ENCODE measurements at regions not wholly inside any gene's neighbourhood (a gene's known extent, or its start where the extent isn't known, plus 50 kb on each side); places are given as distances from the start of the nearest gene placed in this dataset.
"Not testable (repeated sequence)": the region's sequence is repeated elsewhere in the genome, so short reads cannot be mapped to it uniquely, and the experiment has no call there.

DNA sequence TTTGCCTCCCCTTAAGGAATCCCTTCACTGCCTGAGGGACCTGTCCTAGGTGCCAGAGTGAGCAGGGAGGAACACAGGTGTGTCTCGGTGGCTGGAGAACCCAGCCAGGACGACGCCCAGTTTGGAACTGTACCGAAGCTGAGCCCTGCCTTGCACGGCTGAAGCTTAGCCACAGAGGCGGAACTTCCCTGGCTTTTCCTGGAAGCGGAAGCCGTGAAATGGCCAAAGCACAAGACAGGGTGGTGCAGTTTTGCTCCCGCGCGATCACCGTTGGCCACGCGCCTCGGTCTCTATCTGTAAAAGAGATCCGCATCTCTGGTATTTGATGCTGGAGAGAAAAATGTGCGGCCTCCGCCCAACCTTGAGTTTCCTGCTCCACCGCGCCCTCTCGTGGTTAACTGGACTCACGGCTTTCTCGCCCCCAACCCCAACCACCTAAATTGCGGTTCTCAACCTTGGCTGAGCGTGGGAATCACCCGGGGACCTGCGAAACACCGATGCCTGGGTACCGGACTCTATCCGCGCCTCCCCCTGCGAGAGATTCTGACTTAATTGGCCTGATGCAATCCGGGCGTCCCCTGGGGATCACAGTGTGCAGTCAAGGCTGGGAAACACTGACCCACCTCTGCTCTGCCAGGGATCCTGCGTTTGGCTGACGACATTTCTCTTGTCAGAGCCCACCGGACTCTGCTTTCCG is 70.7 kb upstream of the ABHD2 start:
- ATAC-seq (peak; percentile 90), DNase-seq (peak; percentile 91)
- peaks cover 5% of the 10 kb centered on the region for H3K27me3 Mint-ChIP-seq
- intact Hi-C loops (cut with micrococcal nuclease): loop anchor here (5.0 kb wide), 1 partner anchor 115 kb away; no protein-coding TSS in a partner anchor
- POLR2A ChIA-PET: no interaction called here
- H3K27ac Mint-ChIP-seq: no peak overlapping the region
- H3K4me1 Mint-ChIP-seq (ENCODE audit: low read depth): peaks cover 12% of the 10 kb centered on the region
- H3K36me3 Mint-ChIP-seq (ENCODE audit: low read depth): no peaks in the 10 kb centered on the region
- CTCF ChIA-PET: interaction anchor here (0.5 to 3.9 kb wide), 10 partner anchors 8 to 138 kb away, joined by 3 to 40 read pairs (median 3); partner anchors contain the start of gene HAPLN3
- H3K4me3 Mint-ChIP-seq: peak overlapping the region; percentile 51
- TF ChIP-seq, protein P1, sequence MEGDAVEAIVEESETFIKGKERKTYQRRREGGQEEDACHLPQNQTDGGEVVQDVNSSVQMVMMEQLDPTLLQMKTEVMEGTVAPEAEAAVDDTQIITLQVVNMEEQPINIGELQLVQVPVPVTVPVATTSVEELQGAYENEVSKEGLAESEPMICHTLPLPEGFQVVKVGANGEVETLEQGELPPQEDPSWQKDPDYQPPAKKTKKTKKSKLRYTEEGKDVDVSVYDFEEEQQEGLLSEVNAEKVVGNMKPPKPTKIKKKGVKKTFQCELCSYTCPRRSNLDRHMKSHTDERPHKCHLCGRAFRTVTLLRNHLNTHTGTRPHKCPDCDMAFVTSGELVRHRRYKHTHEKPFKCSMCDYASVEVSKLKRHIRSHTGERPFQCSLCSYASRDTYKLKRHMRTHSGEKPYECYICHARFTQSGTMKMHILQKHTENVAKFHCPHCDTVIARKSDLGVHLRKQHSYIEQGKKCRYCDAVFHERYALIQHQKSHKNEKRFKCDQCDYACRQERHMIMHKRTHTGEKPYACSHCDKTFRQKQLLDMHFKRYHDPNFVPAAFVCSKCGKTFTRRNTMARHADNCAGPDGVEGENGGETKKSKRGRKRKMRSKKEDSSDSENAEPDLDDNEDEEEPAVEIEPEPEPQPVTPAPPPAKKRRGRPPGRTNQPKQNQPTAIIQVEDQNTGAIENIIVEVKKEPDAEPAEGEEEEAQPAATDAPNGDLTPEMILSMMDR (IDR thresholded peaks at IDR 0.05): peak; percentile 70
- H3K9me3 Mint-ChIP-seq: no peaks in the 10 kb centered on the region

DNA sequence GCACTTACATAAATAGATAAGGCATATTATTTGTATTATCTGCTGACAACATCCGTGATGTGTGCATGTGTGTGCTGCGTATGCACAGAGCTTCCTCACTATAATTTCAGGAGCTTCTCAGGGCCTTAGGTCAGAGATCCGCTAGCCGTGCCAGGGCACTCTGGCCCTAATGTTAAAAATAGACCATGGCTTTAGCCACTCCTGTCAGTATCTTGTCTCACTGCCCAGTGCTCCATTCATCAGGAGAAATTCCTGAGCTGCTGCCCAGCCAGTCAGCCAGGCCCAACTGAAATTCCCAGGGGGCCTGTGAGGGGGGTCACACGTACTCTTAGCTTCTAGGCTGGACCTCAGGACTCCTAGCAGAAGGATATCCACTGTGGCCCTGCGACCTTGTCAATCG is 70.0 kb upstream of the ABHD2 start:
- ChIA-PET CTCF (interaction anchor here (0.5 to 3.9 kb wide), 7 partner anchors 10 to 124 kb away, joined by 3 to 40 read pairs (median 3); partner anchors contain the start of gene HAPLN3), POLR2A (no interaction called here)
- Mint-ChIP-seq H3K36me3 (ENCODE audit: low read depth) (no peaks in the 10 kb centered on the region), H3K27ac (no peak overlapping the region), H3K4me1 (ENCODE audit: low read depth) (peaks cover 12% of the 10 kb centered on the region), H3K27me3 (peaks cover 5% of the 10 kb centered on the region), H3K9me3 (no peaks in the 10 kb centered on the region), H3K4me3 (no peak overlapping the region)
- intact Hi-C loops (cut with micrococcal nuclease): loop anchor here (5.0 kb wide), 1 partner anchor 116 kb away; no protein-coding TSS in a partner anchor
- no peak for ATAC-seq
- DNase-seq: no peak
- TF ChIP-seq, protein P1 (IDR thresholded peaks at IDR 0.05): no peak

DNA sequence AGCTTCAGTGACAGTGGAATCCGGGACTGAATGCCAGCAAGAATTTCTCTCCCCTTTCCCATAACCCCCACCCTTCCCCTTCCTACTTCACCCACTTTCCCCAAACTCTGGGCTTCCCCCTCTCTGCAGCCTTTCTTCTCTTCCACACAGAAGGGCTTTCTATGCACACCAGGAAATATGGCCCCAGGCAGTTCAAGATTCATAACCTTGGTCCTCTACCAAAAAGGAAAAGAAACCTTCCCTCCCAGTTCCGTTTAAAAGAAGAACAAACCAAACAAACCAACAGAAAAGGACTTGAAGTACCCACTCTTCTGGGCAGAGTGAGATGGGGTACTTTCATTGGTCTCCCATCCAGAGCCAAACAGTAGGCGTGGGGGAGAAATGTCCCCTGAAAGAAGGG is 68.8 kb upstream of the ABHD2 start:
- H3K27me3 Mint-ChIP-seq: peaks cover 5% of the 10 kb centered on the region
- peaks cover 1% of the 10 kb centered on the region for H3K9me3 Mint-ChIP-seq
- peaks cover 12% of the 10 kb centered on the region for H3K4me1 Mint-ChIP-seq (ENCODE audit: low read depth)
- no peak for ATAC-seq
- H3K27ac Mint-ChIP-seq: no peak overlapping the region
- no peaks in the 10 kb centered on the region for H3K36me3 Mint-ChIP-seq (ENCODE audit: low read depth)
- DNase-seq: no peak
- H3K4me3 Mint-ChIP-seq: no peak overlapping the region
- TF ChIP-seq, protein P1 (IDR thresholded peaks at IDR 0.05): no peak
- intact Hi-C loops (cut with micrococcal nuclease): loop anchor here (5.0 kb wide), 1 partner anchor 117 kb away; no protein-coding TSS in a partner anchor
- CTCF ChIA-PET: interaction anchor here (1.5 to 3.9 kb wide), 5 partner anchors 11 to 158 kb away, joined by 3 to 40 read pairs (median 4); no protein-coding TSS in a partner anchor
- POLR2A ChIA-PET: no interaction called here

DNA sequence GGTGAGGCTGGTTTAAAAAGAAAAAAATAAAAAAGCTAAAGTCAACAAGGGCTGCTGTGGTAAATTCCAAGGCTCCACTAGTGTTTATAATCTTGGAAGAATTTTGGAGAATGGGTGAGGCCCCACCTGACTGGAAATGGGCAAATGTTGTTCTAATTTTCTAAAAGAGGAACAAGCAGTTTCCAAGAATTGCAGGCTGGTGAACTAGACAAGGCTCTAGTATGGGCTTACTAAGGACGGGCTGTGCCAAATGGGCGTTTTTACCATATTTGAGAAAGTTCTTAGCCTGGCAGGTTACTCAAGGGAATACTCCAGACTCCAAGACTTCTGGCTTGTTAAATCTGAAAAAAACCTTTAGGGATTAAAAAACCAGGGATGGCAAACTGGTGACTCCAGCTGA is 67.0 kb upstream of the ABHD2 start:
- ChIA-PET CTCF (interaction anchor here (1.1 to 1.4 kb wide), 3 partner anchors 116 to 397 kb away, joined by 4 to 7 read pairs (median 5); no protein-coding TSS in a partner anchor), POLR2A (no interaction called here)
- ATAC-seq (no peak), DNase-seq (no peak)
- H3K36me3 Mint-ChIP-seq (ENCODE audit: low read depth): no peaks in the 10 kb centered on the region
- intact Hi-C loops (cut with micrococcal nuclease): no loop called here
- no peak overlapping the region for H3K4me3 Mint-ChIP-seq
- H3K9me3 Mint-ChIP-seq: peaks cover 2% of the 10 kb centered on the region
- TF ChIP-seq, protein P1 (IDR thresholded peaks at IDR 0.05): no peak
- peaks cover 5% of the 10 kb centered on the region for H3K27me3 Mint-ChIP-seq
- no peak overlapping the region for H3K27ac Mint-ChIP-seq
- H3K4me1 Mint-ChIP-seq (ENCODE audit: low read depth): peaks cover 12% of the 10 kb centered on the region

DNA sequence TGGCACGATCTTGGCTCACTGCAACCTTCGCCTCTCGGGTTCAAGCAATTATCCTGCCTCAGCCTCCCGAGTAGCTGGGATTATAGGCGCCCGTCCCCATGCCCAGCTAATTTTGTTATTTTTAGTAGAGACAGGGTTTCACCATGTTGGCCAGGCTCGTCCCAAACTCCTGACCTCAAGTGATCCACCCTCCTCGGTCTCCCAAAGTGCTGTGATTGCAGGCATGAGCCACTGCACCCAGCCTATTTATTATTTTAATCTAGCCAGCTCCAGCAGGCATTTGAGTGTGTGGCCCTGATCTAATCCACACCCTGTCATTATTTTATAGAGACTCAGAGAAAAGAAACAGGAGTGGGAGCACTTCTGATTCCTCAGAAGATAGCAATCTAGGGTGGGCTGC is 66.4 kb upstream of the ABHD2 start:
- H3K36me3 Mint-ChIP-seq (ENCODE audit: low read depth); intact Hi-C loops (cut with micrococcal nuclease); ATAC-seq; DNase-seq; H3K27ac Mint-ChIP-seq; POLR2A ChIA-PET; H3K4me3 Mint-ChIP-seq; H3K9me3 Mint-ChIP-seq; H3K4me1 Mint-ChIP-seq (ENCODE audit: low read depth); H3K27me3 Mint-ChIP-seq: not testable (repeated sequence)
- CTCF ChIA-PET: interaction anchor here (1.1 to 1.5 kb wide), 4 partner anchors 117 to 397 kb away, joined by 4 to 7 read pairs (median 5); no protein-coding TSS in a partner anchor
